CD8-positive, alpha-beta memory T cell (primary cell): ENCODE measurements at regions not wholly inside any gene's neighbourhood (a gene's known extent, or its start where the extent isn't known, plus 50 kb on each side); places are given as distances from the start of the nearest gene placed in this dataset.

Experiments used
- CTCF ChIA-PET: fragments of 350-600 bp; sonication (Branson Sonifier 250); formaldehyde crosslinking; loops from one replicate; lab custom pipeline; 2021; ENCODE audit warnings: antibody characterized with exemption; lab: Charles Lee
- POLR2A ChIA-PET: fragments of 350-600 bp; sonication (Branson Sonifier 250); formaldehyde crosslinking; loops from one replicate; lab custom pipeline; 2021; ENCODE audit warnings: antibody characterized with exemption; lab: Charles Lee
- DNase-seq, 5 donors: peaks; one replicate each; pipeline versions ENCODE4 v3.0.0 to v3.0.0-alpha.2; 2020 to 2022; ENCODE audit warnings: mixed read lengths in 1 of 5
- H3K27ac ChIP-seq: one replicate; pipeline ENCODE4 v1.7.0; 2013; ENCODE audit warnings: low read depth, mild to moderate bottlenecking, low read length, moderate library complexity
- H3K27me3 ChIP-seq: 2 replicates; pipeline ENCODE4 v1.7.0; 2013; ENCODE audit warnings: low read length, mild to moderate bottlenecking; ENCODE audit not compliant: insufficient read depth, poor library complexity, severe bottlenecking
- H3K36me3 ChIP-seq: 2 replicates; pipeline ENCODE4 v1.7.0; 2013; ENCODE audit warnings: mild to moderate bottlenecking, low read length, moderate library complexity; ENCODE audit not compliant: insufficient read depth
- H3K4me1 ChIP-seq: 2 replicates; pipeline ENCODE4 v1.7.0; 2013; ENCODE audit warnings: mild to moderate bottlenecking, low read length, moderate library complexity; ENCODE audit not compliant: insufficient read depth
- H3K4me3 ChIP-seq: 2 replicates; pipeline ENCODE4 v1.7.0; 2013; ENCODE audit warnings: mild to moderate bottlenecking, low read length
- H3K9me3 ChIP-seq: 2 replicates; pipeline ENCODE4 v1.7.0; 2013; ENCODE audit warnings: mild to moderate bottlenecking, low read length
- H3K27ac Mint-ChIP-seq, 8 donors: one replicate each; pipeline ENCODE4 v1.8.0; 2020 to 2021; ENCODE audit warnings: mixed read lengths in 8 of 8, mild to moderate bottlenecking in 6 of 8, inconsistent platforms in 3 of 8, moderate library complexity in 3 of 8
- H3K27me3 Mint-ChIP-seq, 2 donors: one replicate each; pipeline ENCODE4 v1.8.0; 2020 to 2021; ENCODE audit warnings: mixed read lengths in 2 of 2, mild to moderate bottlenecking in 1 of 2, moderate library complexity in 1 of 2
- H3K36me3 Mint-ChIP-seq, 3 donors: one replicate each; pipeline ENCODE4 v1.8.0; 2020 to 2021; ENCODE audit warnings: mixed read lengths in 3 of 3, inconsistent platforms in 1 of 3, mild to moderate bottlenecking in 1 of 3
- H3K4me1 Mint-ChIP-seq, 3 donors: one replicate each; pipeline ENCODE4 v1.8.0; 2020 to 2021; ENCODE audit warnings: mixed read lengths in 3 of 3, inconsistent platforms in 1 of 3, mild to moderate bottlenecking in 1 of 3
- H3K4me3 Mint-ChIP-seq, 7 donors: one replicate each; pipeline ENCODE4 v1.8.0; 2020 to 2021; ENCODE audit warnings: mixed read lengths in 7 of 7, mild to moderate bottlenecking in 6 of 7, moderate library complexity in 4 of 7, inconsistent platforms in 2 of 7
- H3K9me3 Mint-ChIP-seq, 5 donors: one replicate each; pipeline ENCODE4 v1.8.0; 2020 to 2022; ENCODE audit warnings: mixed read lengths in 5 of 5, mild to moderate bottlenecking in 3 of 5, moderate library complexity in 2 of 5, inconsistent platforms in 1 of 5

- Histone ChIP-seq H3K4me3 (no peak overlapping the region), H3K27ac (no peak overlapping the region), H3K9me3 (no peaks in the 10 kb centered on the region), H3K36me3 (no peaks in the 10 kb centered on the region), H3K27me3 (no peaks in the 10 kb centered on the region), H3K4me1 (no peaks in the 10 kb centered on the region)
- POLR2A ChIA-PET, result no interaction called here
- Mint-ChIP-seq H3K36me3 (no peaks in the 10 kb centered on the region), H3K9me3 (no peaks in the 10 kb centered on the region), H3K4me1 (no peaks in the 10 kb centered on the region), H3K4me3 (no peak overlapping the region), H3K27ac (no peak overlapping the region), H3K27me3 (peaks cover 0 to 15% of the 10 kb centered on the region in 2 donors)
- CTCF ChIA-PET, result no interaction called here
- DNase-seq, result no peak
Measured at GRCh38 chr1:170402476-170403311, 129.3 kb upstream of the GORAB start.

GRCh38 chr1:170407138-170407537 is 124.8 kb upstream of the GORAB start:
- no peak overlapping the region for H3K4me3 ChIP-seq
- no peaks in the 10 kb centered on the region for H3K36me3 ChIP-seq
- Mint-ChIP-seq H3K4me3 (no peak overlapping the region), H3K36me3 (no peaks in the 10 kb centered on the region), H3K27ac (no peak overlapping the region), H3K9me3 (no peaks in the 10 kb centered on the region), H3K27me3 (peaks cover 2 to 14% of the 10 kb centered on the region in 2 donors), H3K4me1 (no peaks in the 10 kb centered on the region)
- no peaks in the 10 kb centered on the region for H3K4me1 ChIP-seq
- no peak overlapping the region for H3K27ac ChIP-seq
- H3K9me3 ChIP-seq, result no peaks in the 10 kb centered on the region
- H3K27me3 ChIP-seq, result no peaks in the 10 kb centered on the region
- ChIA-PET POLR2A (no interaction called here), CTCF (no interaction called here)
- no peak for DNase-seq

- no peaks in the 10 kb centered on the region for H3K4me1 Mint-ChIP-seq
- H3K9me3 Mint-ChIP-seq, result no peaks in the 10 kb centered on the region
- no peaks in the 10 kb centered on the region for H3K4me1 ChIP-seq
- H3K4me3 ChIP-seq, result no peak overlapping the region
- POLR2A ChIA-PET, result no interaction called here
- H3K27ac ChIP-seq, result no peak overlapping the region
- DNase-seq, result no peak
- no peaks in the 10 kb centered on the region for H3K9me3 ChIP-seq
- H3K36me3 ChIP-seq, result no peaks in the 10 kb centered on the region
- no peaks in the 10 kb centered on the region for H3K36me3 Mint-ChIP-seq
- peaks cover 2 to 15% of the 10 kb centered on the region in 2 donors for H3K27me3 Mint-ChIP-seq
- no peaks in the 10 kb centered on the region for H3K27me3 ChIP-seq
- CTCF ChIA-PET, result no interaction called here
- H3K27ac Mint-ChIP-seq, result no peak overlapping the region
- no peak overlapping the region for H3K4me3 Mint-ChIP-seq
Measured at GRCh38 chr1:170407581-170407980, 124.4 kb upstream of the GORAB start.

- CTCF ChIA-PET, result no interaction called here
- H3K27ac ChIP-seq, result no peak overlapping the region
- H3K4me3 ChIP-seq, result no peak overlapping the region
- peaks cover 2 to 15% of the 10 kb centered on the region in 2 donors for H3K27me3 Mint-ChIP-seq
- peaks cover 0 to 2% (median 0%) of the 10 kb centered on the region in 5 donors for H3K9me3 Mint-ChIP-seq
- no peak overlapping the region for H3K4me3 Mint-ChIP-seq
- no peak for DNase-seq
- no peaks in the 10 kb centered on the region for H3K36me3 Mint-ChIP-seq
- POLR2A ChIA-PET, result no interaction called here
- no peaks in the 10 kb centered on the region for H3K4me1 ChIP-seq
- H3K36me3 ChIP-seq, result no peaks in the 10 kb centered on the region
- H3K4me1 Mint-ChIP-seq, result no peaks in the 10 kb centered on the region
- H3K9me3 ChIP-seq, result no peaks in the 10 kb centered on the region
- no peaks in the 10 kb centered on the region for H3K27me3 ChIP-seq
- H3K27ac Mint-ChIP-seq, result no peak overlapping the region
Measured at GRCh38 chr1:170410401-170411166, 121.4 kb upstream of the GORAB start.

GRCh38 chr1:170414989-170415709 is 116.8 kb upstream of the GORAB start:
- H3K4me3 Mint-ChIP-seq, result no peak overlapping the region
- H3K27ac Mint-ChIP-seq, result no peak overlapping the region
- H3K4me1 Mint-ChIP-seq, result no peaks in the 10 kb centered on the region
- H3K9me3 ChIP-seq, result no peaks in the 10 kb centered on the region
- no peak for DNase-seq
- H3K27ac ChIP-seq, result no peak overlapping the region
- peaks cover 0 to 8% of the 10 kb centered on the region in 2 donors for H3K27me3 Mint-ChIP-seq
- H3K27me3 ChIP-seq, result no peaks in the 10 kb centered on the region
- no peaks in the 10 kb centered on the region for H3K36me3 Mint-ChIP-seq
- no peaks in the 10 kb centered on the region for H3K36me3 ChIP-seq
- H3K4me3 ChIP-seq, result no peak overlapping the region
- H3K4me1 ChIP-seq, result no peaks in the 10 kb centered on the region
- ChIA-PET CTCF (no interaction called here), POLR2A (no interaction called here)
- peaks cover 0 to 14% (median 4%) of the 10 kb centered on the region in 5 donors for H3K9me3 Mint-ChIP-seq

DNA sequence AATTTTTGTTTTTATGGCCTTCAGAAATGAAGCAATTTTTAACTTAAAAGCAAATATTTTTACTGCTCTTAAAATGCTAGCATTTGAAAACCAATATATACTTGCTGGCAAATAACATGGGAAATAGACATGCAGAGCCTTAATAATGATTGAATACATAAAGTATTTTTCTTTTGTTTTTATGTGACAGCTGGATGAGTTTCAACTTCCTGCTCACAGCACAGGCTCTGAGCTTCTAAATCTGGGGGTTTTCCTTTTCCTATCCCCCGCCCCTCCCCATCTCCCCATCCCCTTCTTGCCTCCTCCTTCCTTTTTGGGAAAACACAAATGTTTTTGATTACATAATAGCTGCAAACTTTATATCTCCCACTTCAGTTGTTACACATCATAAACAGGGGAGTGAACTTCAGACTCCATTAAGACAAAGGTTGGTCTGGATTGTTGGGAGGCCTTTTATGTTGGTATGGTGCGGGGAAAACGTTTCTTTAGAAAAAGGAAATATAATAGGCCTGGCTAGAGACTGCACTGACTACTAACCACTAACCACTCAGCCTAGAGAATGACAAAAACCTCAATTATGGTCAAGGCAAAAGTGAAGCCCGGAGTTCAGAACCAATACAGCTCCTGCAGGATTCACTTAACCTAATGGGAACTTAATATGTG is 116.1 kb upstream of the GORAB start:
- H3K4me1 ChIP-seq, result no peaks in the 10 kb centered on the region
- no peaks in the 10 kb centered on the region for H3K4me1 Mint-ChIP-seq
- H3K36me3 ChIP-seq, result no peaks in the 10 kb centered on the region
- no peak overlapping the region for H3K4me3 Mint-ChIP-seq
- no peaks in the 10 kb centered on the region for H3K9me3 ChIP-seq
- H3K27ac ChIP-seq, result no peak overlapping the region
- ChIA-PET POLR2A (no interaction called here), CTCF (no interaction called here)
- no peak for DNase-seq
- H3K27me3 Mint-ChIP-seq, result peaks cover 0 to 8% of the 10 kb centered on the region in 2 donors
- no peak overlapping the region for H3K4me3 ChIP-seq
- no peak overlapping the region for H3K27ac Mint-ChIP-seq
- no peaks in the 10 kb centered on the region for H3K36me3 Mint-ChIP-seq
- no peaks in the 10 kb centered on the region for H3K27me3 ChIP-seq
- peaks cover 0 to 14% (median 4%) of the 10 kb centered on the region in 5 donors for H3K9me3 Mint-ChIP-seq

- Mint-ChIP-seq H3K36me3 (no peaks in the 10 kb centered on the region), H3K27me3 (peaks cover 7 to 38% of the 10 kb centered on the region in 2 donors), H3K4me3 (no peak overlapping the region), H3K9me3 (peaks cover 0 to 1% (median 0%) of the 10 kb centered on the region in 5 donors), H3K4me1 (no peaks in the 10 kb centered on the region), H3K27ac (no peak overlapping the region)
- DNase-seq, result no peak
- H3K9me3 ChIP-seq, result no peaks in the 10 kb centered on the region
- ChIA-PET POLR2A (no interaction called here), CTCF (no interaction called here)
- H3K27ac ChIP-seq, result no peak overlapping the region
- H3K4me1 ChIP-seq, result no peaks in the 10 kb centered on the region
- H3K27me3 ChIP-seq, result no peaks in the 10 kb centered on the region
- H3K36me3 ChIP-seq, result no peaks in the 10 kb centered on the region
- H3K4me3 ChIP-seq, result no peak overlapping the region
Measured at GRCh38 chr1:170424346-170424745, 107.6 kb upstream of the GORAB start.
